MCF 10A (cell line): ENCODE measurements at regions not wholly inside any gene's neighbourhood (a gene's known extent, or its start where the extent isn't known, plus 50 kb on each side); places are given as distances from the start of the nearest gene placed in this dataset.
"Not testable (repeated sequence)": the region's sequence is repeated elsewhere in the genome, so short reads cannot be mapped to it uniquely, and the experiment has no call there.

Experiments used
- BruUV-seq: library from RNA; stranded (reverse); fragments of 400-500 nt; replicated peaks from 2 replicates; lab custom pipeline; 2021; lab: Mats Ljungman, UMichigan
- CTCF ChIA-PET: fragments of 300-600 bp; sonication (Branson Sonifier 250); formaldehyde crosslinking; extraction: SDS; loops from one replicate; lab custom pipeline; 2021; ENCODE audit warnings: antibody characterized with exemption, inconsistent platforms; lab: Yijun Ruan, JAX
- POLR2A ChIA-PET: fragments of 300-600, 350-650 bp; sonication (Branson Sonifier 250); formaldehyde crosslinking; extraction: SDS; loops from one replicate; lab custom pipeline; 2020; ENCODE audit warnings: antibody characterized with exemption, inconsistent platforms; lab: Yijun Ruan, JAX
- DNase-seq: peaks from one replicate; pipeline ENCODE4 v3.0.0-alpha.2; 2018; ENCODE audit not compliant: unreplicated experiment
- H3K27ac Mint-ChIP-seq: one replicate; pipeline ENCODE4 v1.8.0; 2022; ENCODE audit warnings: mild to moderate bottlenecking, low read depth, mixed read lengths; ENCODE audit not compliant: unreplicated experiment
- H3K27me3 Mint-ChIP-seq: one replicate; pipeline ENCODE4 v1.8.0; 2022; ENCODE audit warnings: mixed read lengths; ENCODE audit not compliant: insufficient read depth, unreplicated experiment
- H3K36me3 Mint-ChIP-seq: one replicate; pipeline ENCODE4 v1.8.0; 2022; ENCODE audit warnings: mild to moderate bottlenecking, moderate library complexity, mixed read lengths; ENCODE audit not compliant: insufficient read depth, unreplicated experiment
- H3K4me1 Mint-ChIP-seq: one replicate; pipeline ENCODE4 v1.8.0; 2022; ENCODE audit warnings: mixed read lengths; ENCODE audit not compliant: insufficient read depth, unreplicated experiment
- H3K4me3 Mint-ChIP-seq: one replicate; pipeline ENCODE4 v1.8.0; 2022; ENCODE audit warnings: mild to moderate bottlenecking, moderate library complexity, mixed read lengths; ENCODE audit not compliant: unreplicated experiment
- H3K9me3 Mint-ChIP-seq: one replicate; pipeline ENCODE4 v1.8.0; 2022; ENCODE audit warnings: mixed read lengths; ENCODE audit not compliant: unreplicated experiment
- intact Hi-C: fragments of 100-400 bp; cut with micrococcal nuclease; formaldehyde crosslinking; loops from 2 replicates; pipeline ENCODE4 v1.14.1; 2022
- TF ChIP-seq, protein P1 (sequence below): fragments of 200-600 bp; IDR thresholded peaks from one replicate; pipeline ENCODE4 v1.8.0; 2022; ENCODE audit warnings: antibody characterized with exemption, mild to moderate bottlenecking; ENCODE audit not compliant: unreplicated experiment

DNA sequence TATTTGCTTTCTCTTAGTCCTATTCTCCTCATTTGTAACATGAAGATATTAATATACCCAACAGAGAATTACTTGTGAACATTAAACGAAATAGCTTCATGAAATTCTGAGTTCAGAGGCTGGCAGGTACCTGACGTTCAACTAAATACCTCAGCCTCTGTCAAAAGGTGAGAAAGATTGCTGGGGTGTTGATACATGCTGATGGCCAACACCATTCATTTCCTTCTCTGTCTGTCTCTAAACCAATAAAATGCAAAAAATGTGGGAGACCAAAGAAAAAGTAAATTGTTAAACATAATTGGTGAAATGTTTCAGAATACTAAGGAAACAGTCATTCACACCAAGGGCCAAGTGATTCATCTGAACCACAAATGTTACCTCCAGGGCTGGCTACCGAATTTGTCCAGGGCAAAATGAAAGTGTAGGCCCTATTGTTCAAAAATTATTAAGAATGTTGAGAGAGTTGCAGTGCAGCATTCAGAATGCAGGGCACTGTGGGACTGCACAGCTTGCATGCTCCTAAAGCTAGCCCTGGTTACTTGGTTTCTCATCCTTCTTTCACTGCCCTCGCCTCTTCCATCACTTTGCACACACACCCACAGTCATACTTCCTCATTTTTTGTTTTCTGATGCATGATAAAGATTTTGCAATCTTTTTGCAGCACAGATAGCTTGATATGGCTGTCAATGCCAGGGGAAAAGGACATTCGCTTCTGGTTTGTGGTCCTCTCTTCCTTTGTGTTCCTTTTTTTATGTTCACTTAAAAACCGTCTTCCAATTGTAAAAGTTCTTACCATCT, 414.3 kb upstream of the NR5A2 start:
- TF ChIP-seq, protein P1, sequence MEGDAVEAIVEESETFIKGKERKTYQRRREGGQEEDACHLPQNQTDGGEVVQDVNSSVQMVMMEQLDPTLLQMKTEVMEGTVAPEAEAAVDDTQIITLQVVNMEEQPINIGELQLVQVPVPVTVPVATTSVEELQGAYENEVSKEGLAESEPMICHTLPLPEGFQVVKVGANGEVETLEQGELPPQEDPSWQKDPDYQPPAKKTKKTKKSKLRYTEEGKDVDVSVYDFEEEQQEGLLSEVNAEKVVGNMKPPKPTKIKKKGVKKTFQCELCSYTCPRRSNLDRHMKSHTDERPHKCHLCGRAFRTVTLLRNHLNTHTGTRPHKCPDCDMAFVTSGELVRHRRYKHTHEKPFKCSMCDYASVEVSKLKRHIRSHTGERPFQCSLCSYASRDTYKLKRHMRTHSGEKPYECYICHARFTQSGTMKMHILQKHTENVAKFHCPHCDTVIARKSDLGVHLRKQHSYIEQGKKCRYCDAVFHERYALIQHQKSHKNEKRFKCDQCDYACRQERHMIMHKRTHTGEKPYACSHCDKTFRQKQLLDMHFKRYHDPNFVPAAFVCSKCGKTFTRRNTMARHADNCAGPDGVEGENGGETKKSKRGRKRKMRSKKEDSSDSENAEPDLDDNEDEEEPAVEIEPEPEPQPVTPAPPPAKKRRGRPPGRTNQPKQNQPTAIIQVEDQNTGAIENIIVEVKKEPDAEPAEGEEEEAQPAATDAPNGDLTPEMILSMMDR: no peak
- Mint-ChIP-seq H3K27ac (peak overlapping the region; percentile 1), H3K27me3 (no peaks in the 10 kb centered on the region), H3K9me3 (no peaks in the 10 kb centered on the region), H3K4me3 (no peak overlapping the region), H3K4me1 (peaks cover 15% of the 10 kb centered on the region), H3K36me3 (no peaks in the 10 kb centered on the region)
- DNase-seq: peak; percentile 67
- intact Hi-C loops: no loop called here
- CTCF ChIA-PET: interaction anchor here (0.7 to 1.1 kb wide), 2 partner anchors 14 to 15 kb away, joined by 3 read pairs; no protein-coding TSS in a partner anchor
- no TSS peak for BruUV-seq
- POLR2A ChIA-PET: interaction anchor here (0.5 to 1.0 kb wide), 5 partner anchors 9 to 308 kb away, joined by 3 to 4 read pairs (median 3); no protein-coding TSS in a partner anchor

DNA sequence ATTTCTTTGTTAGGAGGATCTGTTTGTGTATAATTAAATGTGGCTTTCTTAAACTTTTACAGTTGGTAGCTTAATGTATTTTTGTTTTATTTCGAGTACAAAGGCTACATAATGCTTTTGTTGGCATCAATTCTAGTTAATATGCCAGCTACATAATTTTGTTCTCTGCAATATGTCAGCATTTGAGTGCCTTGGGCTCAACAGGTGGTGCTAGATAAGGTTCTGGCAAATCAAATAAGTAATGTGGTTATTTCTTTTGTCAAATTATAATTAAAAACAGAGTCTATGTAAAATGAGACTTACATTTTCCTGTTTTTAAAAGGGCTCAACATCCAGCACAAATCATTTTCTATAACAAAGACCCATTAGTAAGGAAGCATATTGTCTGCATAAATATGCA, 410.6 kb upstream of the NR5A2 start:
- Mint-ChIP-seq H3K27me3 (no peaks in the 10 kb centered on the region), H3K4me3 (no peak overlapping the region), H3K4me1 (peaks cover 15% of the 10 kb centered on the region), H3K9me3 (no peaks in the 10 kb centered on the region), H3K27ac (no peak overlapping the region), H3K36me3 (no peaks in the 10 kb centered on the region)
- BruUV-seq: no TSS peak
- intact Hi-C loops: no loop called here
- DNase-seq: no peak
- ChIA-PET CTCF (interaction anchor here (0.5 kb wide), 1 partner anchor 642 kb away, joined by 3 read pairs; no protein-coding TSS in a partner anchor), POLR2A (interaction anchor here (1.0 kb wide), 1 partner anchor 10 kb away, joined by 3 read pairs; no protein-coding TSS in a partner anchor)
- TF ChIP-seq, protein P1: no peak

DNA sequence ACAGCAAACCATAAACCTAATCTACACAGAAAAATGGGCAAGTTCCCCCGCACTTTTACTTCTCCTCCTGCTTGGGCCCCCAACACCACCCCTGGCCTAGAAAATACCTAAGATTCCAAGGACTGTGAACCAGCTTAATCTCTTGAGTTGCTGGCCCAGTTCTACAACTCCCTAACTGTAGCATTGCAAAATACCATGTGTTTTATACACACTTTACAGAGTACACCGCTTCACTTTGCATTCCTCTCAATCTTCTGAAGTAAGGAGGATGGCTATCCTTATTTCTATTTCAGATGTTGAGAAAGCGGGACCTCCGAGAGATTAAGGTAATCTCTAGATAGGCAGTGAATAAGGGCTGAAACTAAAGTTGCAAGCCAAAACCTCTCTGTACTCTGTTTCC, 408.3 kb upstream of the NR5A2 start:
- no peak for DNase-seq
- no peak overlapping the region for H3K27ac Mint-ChIP-seq
- H3K36me3 Mint-ChIP-seq: no peaks in the 10 kb centered on the region
- no peaks in the 10 kb centered on the region for H3K9me3 Mint-ChIP-seq
- TF ChIP-seq, protein P1: no peak
- ChIA-PET POLR2A (no interaction called here), CTCF (interaction anchor here (1.0 kb wide), 1 partner anchor 10 kb away, joined by 3 read pairs; no protein-coding TSS in a partner anchor)
- no peak overlapping the region for H3K4me3 Mint-ChIP-seq
- intact Hi-C loops: no loop called here
- no TSS peak for BruUV-seq
- H3K27me3 Mint-ChIP-seq: no peaks in the 10 kb centered on the region
- no peaks in the 10 kb centered on the region for H3K4me1 Mint-ChIP-seq

DNA sequence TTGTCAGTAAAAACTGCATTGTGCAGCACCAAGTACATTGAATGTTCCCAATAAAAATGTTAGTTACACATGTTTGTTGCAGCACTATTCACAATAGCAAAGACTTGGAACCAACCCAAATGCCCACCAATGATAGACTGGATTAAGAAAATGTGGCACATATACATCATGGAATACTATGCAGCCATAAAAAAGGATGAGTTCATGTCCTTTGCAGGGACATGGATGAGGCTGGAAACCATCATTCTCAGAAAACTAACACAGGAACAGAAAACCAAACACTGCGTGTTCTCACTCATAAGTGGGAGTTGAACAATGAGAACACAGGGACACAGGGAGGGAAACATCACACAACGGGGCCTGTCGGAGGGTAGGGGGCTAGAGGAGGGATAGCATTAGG, 401.3 kb upstream of the NR5A2 start:
- H3K4me1 Mint-ChIP-seq, H3K27ac Mint-ChIP-seq, intact Hi-C loops, H3K9me3 Mint-ChIP-seq, POLR2A ChIA-PET, BruUV-seq, H3K27me3 Mint-ChIP-seq, H3K4me3 Mint-ChIP-seq, H3K36me3 Mint-ChIP-seq, DNase-seq: not testable (repeated sequence)
- CTCF ChIA-PET: interaction anchor here (0.6 kb wide), 1 partner anchor 204 kb away, joined by 3 read pairs; no protein-coding TSS in a partner anchor
